Keratinocyte (primary cell): ENCODE measurements at regions not wholly inside any gene's neighbourhood (a gene's known extent, or its start where the extent isn't known, plus 50 kb on each side); places are given as distances from the start of the nearest gene placed in this dataset.

Source experiments
- EZH2 ChIP-seq: IDR thresholded peaks from one replicate; pipeline ENCODE4 v1.6.1; 2012; ENCODE audit warnings: inconsistent platforms, mild to moderate bottlenecking, low read length, moderate library complexity
- TF ChIP-seq, protein P1 (sequence below), 3 experiments: IDR thresholded peaks in 1 of 3; conservative IDR thresholded peaks in 1 of 3; optimal IDR thresholded peaks in 1 of 3; 2 replicates in 2 of 3; 3 replicates in 1 of 3; pipeline versions ENCODE3 to v1.5.1; 2011; ENCODE audit warnings: low read length in 3 of 3, mild to moderate bottlenecking in 3 of 3, moderate library complexity in 2 of 3, control low read depth in 1 of 3, inconsistent platforms in 1 of 3; ENCODE audit not compliant: insufficient read depth in 2 of 3; ENCODE audit errors: extremely low read depth in 1 of 3

DNA sequence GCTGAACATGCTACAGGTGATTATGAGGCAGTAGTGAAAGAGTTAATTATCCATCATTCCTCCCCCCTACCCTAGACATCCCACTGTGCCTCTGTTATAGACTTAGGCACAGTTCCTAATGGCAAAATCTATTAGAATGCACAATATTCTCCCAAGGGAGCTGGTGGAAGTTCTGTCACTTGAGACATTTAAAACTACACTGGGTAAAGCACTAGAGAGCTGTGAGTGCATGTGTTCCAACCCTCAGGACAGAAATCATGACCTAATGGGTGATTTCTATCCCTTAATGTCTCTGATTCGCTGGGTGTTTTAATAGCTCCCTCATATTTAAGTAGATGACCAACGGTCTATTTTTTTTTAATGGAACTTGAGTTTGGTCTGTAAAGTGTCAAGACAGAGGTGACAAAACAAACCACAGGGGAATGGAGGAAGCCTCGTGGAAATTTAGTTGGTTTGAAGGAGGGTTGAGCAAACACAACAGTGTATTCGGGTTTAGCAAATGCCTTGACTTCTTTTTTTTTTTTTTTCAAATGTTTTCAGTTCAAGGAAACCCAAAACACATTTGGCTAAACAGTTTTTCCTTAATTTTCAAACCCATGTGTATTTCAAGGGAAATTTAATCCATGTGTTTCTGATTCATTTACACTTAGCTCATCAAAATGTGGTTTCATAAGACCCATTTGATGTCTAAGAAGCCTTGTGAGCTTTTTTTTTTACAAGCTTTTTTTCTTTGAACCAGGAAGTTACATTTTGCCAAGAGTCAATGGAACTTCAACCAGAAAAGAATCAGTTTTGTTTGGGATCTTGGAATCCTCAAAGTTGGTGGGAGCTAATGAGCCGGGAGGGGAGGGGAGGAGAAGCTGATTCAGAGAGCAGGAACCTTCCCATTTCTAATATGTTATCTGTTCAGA lies 665.1 kb upstream of the ZEB2 start:
- TF ChIP-seq, protein P1, sequence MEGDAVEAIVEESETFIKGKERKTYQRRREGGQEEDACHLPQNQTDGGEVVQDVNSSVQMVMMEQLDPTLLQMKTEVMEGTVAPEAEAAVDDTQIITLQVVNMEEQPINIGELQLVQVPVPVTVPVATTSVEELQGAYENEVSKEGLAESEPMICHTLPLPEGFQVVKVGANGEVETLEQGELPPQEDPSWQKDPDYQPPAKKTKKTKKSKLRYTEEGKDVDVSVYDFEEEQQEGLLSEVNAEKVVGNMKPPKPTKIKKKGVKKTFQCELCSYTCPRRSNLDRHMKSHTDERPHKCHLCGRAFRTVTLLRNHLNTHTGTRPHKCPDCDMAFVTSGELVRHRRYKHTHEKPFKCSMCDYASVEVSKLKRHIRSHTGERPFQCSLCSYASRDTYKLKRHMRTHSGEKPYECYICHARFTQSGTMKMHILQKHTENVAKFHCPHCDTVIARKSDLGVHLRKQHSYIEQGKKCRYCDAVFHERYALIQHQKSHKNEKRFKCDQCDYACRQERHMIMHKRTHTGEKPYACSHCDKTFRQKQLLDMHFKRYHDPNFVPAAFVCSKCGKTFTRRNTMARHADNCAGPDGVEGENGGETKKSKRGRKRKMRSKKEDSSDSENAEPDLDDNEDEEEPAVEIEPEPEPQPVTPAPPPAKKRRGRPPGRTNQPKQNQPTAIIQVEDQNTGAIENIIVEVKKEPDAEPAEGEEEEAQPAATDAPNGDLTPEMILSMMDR (optimal IDR thresholded peaks at IDR 0.05 in 1 of 3, IDR thresholded peaks at IDR 0.05 in 1 of 3, conservative IDR thresholded peaks at IDR 0.05 in 1 of 3; ENCODE audit: extremely low read depth in 1 of 3, insufficient read depth in 2 of 3, low read length in 3 of 3) = no peak
- no peak for TF ChIP-seq EZH2
